ENCODE measurements at regions not wholly inside any gene's neighbourhood (a gene's known extent, or its start where the extent isn't known, plus 50 kb on each side); places are given as distances from the start of the nearest gene placed in this dataset.
A peak's percentile ranks its signal among the peaks of the same experiment; 100 is the strongest.

DNA sequence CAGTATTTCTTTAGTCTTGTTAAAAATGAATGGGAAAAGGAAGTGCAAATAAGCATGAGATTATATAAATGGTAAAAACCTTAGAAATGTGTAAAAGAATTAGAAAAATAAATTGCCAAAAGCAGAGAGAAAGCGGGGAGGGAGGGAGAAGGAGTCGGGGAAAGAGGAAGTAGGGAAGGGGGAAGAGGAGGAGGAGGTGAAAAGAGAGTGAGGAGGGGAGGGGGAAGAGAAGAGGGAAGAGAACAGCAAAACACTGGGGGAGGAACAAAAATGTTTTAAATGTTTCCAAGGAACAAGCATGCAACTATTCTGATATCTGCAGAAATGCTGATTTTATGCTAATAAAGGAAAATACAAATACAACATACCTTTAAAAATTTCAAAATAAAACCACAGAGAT is 317.5 kb downstream of the PIK3R1 start:
- TF ChIP-seq, protein P1, sequence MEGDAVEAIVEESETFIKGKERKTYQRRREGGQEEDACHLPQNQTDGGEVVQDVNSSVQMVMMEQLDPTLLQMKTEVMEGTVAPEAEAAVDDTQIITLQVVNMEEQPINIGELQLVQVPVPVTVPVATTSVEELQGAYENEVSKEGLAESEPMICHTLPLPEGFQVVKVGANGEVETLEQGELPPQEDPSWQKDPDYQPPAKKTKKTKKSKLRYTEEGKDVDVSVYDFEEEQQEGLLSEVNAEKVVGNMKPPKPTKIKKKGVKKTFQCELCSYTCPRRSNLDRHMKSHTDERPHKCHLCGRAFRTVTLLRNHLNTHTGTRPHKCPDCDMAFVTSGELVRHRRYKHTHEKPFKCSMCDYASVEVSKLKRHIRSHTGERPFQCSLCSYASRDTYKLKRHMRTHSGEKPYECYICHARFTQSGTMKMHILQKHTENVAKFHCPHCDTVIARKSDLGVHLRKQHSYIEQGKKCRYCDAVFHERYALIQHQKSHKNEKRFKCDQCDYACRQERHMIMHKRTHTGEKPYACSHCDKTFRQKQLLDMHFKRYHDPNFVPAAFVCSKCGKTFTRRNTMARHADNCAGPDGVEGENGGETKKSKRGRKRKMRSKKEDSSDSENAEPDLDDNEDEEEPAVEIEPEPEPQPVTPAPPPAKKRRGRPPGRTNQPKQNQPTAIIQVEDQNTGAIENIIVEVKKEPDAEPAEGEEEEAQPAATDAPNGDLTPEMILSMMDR (IDR thresholded peaks at IDR 0.05; ENCODE audit: low read depth, low read length), result no peak
- TF ChIP-seq, protein P2, sequence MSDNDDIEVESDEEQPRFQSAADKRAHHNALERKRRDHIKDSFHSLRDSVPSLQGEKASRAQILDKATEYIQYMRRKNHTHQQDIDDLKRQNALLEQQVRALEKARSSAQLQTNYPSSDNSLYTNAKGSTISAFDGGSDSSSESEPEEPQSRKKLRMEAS (IDR thresholded peaks at IDR 0.05; ENCODE audit: low read depth, low read length), result no peak
- no peak for TF ChIP-seq POLR2A (IDR thresholded peaks at IDR 0.05; ENCODE audit: extremely low read depth, insufficient read length)
- peak; percentile 44 for DNase-seq (ENCODE audit: low read depth)
- no peak overlapping the region for H3K4me3 ChIP-seq (ENCODE audit: low read depth, low read length)

DNA sequence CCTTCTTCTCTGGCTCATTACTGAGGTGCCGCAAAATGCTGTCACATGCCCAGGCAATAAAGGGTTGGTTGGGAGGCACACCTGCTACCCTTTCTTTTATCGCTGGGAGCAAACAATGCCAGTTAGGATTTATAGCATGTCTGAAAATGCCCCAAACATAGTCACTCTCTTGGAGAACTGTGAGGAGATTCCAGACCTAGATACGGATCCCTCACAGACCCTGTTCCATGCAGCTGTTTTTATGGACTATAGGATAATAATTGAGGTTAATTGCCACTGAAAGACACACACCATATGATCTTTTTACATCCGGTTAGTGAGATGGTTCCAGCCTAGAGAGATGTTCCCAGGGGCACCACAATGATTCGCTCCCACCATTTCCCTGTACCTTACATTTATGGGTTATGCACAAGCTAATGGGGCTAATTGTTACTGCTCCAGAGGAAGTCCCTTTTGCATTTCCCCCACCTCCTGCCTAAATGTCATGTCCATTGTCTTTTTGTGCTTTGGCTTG is 318.1 kb downstream of the PIK3R1 start:
- no peak overlapping the region for H3K4me3 ChIP-seq (ENCODE audit: low read depth, low read length)
- DNase-seq (ENCODE audit: low read depth), result peak; percentile 9
- TF ChIP-seq MYC (IDR thresholded peaks at IDR 0.05; ENCODE audit: low read depth, low read length) (no peak), POLR2A (IDR thresholded peaks at IDR 0.05; ENCODE audit: extremely low read depth, insufficient read length) (no peak)
- TF ChIP-seq, protein P2 (IDR thresholded peaks at IDR 0.05; ENCODE audit: low read depth, low read length), result no peak
- TF ChIP-seq, protein P1 (IDR thresholded peaks at IDR 0.05; ENCODE audit: low read depth, low read length), result no peak

DNA sequence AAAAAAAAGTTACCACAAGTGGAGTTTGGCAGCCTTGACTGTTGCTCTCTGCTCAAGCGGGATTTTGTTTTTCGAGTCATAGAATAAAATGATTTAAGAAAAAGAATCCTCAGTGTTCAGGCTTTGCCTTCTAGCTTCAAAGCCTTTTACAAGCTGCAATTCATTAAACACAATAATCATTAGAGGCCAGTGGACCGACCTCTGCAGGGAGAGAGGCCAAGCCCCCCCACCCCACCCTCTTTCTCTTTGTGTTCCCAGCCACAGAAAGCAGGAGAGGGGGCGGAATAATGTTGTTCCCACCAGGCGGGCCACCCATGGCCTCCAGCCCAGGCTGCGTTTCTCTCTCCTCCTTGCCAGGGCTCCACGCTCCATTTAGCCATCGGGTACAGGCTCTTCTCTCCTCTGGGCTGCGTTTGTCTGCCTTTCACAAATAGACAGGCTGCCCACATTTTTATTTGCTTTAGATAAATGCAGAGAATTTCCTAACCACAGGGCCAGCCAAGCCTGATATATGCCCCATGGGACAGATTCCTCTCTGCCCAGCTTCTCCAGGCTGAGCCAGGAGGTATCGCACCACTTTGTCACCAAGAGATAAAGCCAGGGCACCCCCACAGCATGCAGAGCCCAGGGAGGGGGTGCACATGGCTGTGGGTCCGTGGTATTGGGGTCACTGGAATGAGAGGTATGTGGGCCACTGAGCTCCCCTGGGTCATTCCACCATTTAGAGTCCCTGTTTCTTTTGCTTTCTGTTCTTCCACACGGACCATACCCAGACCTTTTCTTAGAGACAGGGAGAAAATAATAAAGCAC is 318.8 kb downstream of the PIK3R1 start:
- TF ChIP-seq, protein P1 (IDR thresholded peaks at IDR 0.05; ENCODE audit: low read depth, low read length), result no peak
- TF ChIP-seq MYC (IDR thresholded peaks at IDR 0.05; ENCODE audit: low read depth, low read length) (no peak), POLR2A (IDR thresholded peaks at IDR 0.05; ENCODE audit: extremely low read depth, insufficient read length) (no peak)
- TF ChIP-seq, protein P2 (IDR thresholded peaks at IDR 0.05; ENCODE audit: low read depth, low read length), result no peak
- DNase-seq (ENCODE audit: low read depth), result peak; percentile 59
- H3K4me3 ChIP-seq (ENCODE audit: low read depth, low read length), result no peak overlapping the region

DNA sequence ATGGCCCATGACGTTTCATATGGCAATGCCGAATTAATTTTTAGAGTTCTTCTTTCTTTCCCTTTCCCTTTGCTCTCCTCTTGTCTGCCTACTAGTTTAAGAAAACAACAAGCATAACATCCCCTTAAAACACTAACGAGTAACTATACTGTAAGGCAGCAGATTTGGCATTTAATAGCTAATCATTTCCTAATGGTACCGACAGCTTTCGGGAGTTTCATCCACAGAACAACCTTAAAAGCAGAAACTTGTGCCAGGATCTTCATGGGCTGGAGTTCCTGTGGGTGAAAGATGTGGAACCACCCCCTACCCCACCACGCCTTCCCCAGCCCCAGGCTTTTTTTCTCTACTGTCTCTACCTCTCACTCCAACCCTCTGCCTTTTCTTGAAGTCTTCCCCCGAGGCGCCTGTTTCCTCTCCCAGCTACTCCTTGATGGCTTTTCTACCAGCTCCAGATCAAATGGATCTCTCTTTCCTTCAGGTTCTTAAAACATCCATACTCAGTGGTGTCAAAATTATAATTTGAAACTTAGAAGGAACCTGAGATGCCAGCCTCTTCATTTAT is 319.5 kb downstream of the PIK3R1 start:
- H3K4me3 ChIP-seq (ENCODE audit: low read depth, low read length), result no peak overlapping the region
- DNase-seq (ENCODE audit: low read depth), result no peak
- TF ChIP-seq, protein P1 (IDR thresholded peaks at IDR 0.05; ENCODE audit: low read depth, low read length), result no peak
- no peak for TF ChIP-seq MYC (IDR thresholded peaks at IDR 0.05; ENCODE audit: low read depth, low read length)
- TF ChIP-seq, protein P2 (IDR thresholded peaks at IDR 0.05; ENCODE audit: low read depth, low read length), result no peak
- no peak for TF ChIP-seq POLR2A (IDR thresholded peaks at IDR 0.05; ENCODE audit: extremely low read depth, insufficient read length)

DNA sequence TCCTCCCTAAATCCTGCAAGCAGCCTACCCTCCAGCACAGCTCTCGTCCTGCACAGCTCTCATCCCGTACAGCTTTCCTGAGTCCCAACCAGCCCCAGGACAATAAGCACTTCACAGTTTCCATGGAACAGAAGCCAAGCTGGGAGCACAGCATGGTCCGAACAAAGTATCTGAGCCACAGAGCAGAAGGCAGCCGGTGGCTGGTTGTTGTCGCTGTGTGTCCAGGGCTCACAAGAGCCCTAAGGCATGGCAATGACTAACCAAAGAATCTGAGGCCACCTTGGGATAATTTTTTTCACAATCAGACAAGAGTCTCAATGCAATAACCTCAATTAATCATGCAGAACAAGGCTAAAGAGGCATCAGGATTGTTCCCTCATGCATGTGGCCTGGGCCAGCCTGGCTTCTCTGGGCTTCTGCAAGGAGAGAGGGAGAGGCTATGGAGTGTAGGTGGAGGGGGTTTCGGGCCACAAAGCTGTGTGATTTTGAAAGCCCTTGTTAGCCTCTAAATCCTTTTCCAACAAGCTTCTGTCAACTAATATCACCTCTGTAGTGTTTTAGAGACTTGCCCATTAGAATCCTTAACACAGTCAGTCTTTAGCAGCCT is 323.4 kb downstream of the PIK3R1 start:
- no peak for DNase-seq (ENCODE audit: low read depth)
- no peak overlapping the region for H3K4me3 ChIP-seq (ENCODE audit: low read depth, low read length)
- TF ChIP-seq POLR2A (IDR thresholded peaks at IDR 0.05; ENCODE audit: extremely low read depth, insufficient read length) (no peak), MYC (IDR thresholded peaks at IDR 0.05; ENCODE audit: low read depth, low read length) (no peak)
- TF ChIP-seq, protein P2 (IDR thresholded peaks at IDR 0.05; ENCODE audit: low read depth, low read length), result no peak
- TF ChIP-seq, protein P1 (IDR thresholded peaks at IDR 0.05; ENCODE audit: low read depth, low read length), result no peak
